HepG2 (cell line): ENCODE measurements at regions not wholly inside any gene's neighbourhood (a gene's known extent, or its start where the extent isn't known, plus 50 kb on each side); places are given as distances from the start of the nearest gene placed in this dataset.

ENCODE experiments used
- ARID5B ChIP-seq: IDR thresholded peaks from 2 replicates; pipeline ENCODE4 v1.4.0; 2020; ENCODE audit warnings: mild to moderate bottlenecking, missing genetic modification reagents
- ATF3 ChIP-seq: sonication (generic); formaldehyde crosslinking; IDR thresholded peaks from 2 replicates; pipeline ENCODE4 v1.4.0; 2020; ENCODE audit warnings: missing genetic modification reagents
- ELF1 ChIP-seq: sonication (generic); formaldehyde crosslinking; IDR thresholded peaks from 2 replicates; pipeline ENCODE4 v1.4.0; 2020; ENCODE audit warnings: missing genetic modification reagents
- HNF1B ChIP-seq: sonication (generic); formaldehyde crosslinking; IDR thresholded peaks from 2 replicates; pipeline ENCODE4 v1.5.1; 2020; ENCODE audit warnings: mild to moderate bottlenecking, moderate library complexity, missing genetic modification reagents
- HNRNPUL1 ChIP-seq: fragments of 200-400 bp; formaldehyde crosslinking; IDR thresholded peaks from 2 replicates; pipeline ENCODE4 v1.6.1; 2017; ENCODE audit warnings: low read depth, mild to moderate bottlenecking, low read length, moderate library complexity
- KLF13 ChIP-seq: sonication (generic); formaldehyde crosslinking; IDR thresholded peaks from 2 replicates; pipeline ENCODE4 v1.4.0; 2020; ENCODE audit warnings: mild to moderate bottlenecking, missing genetic modification reagents
- NR2F6 ChIP-seq, 2 experiments: IDR thresholded peaks; 2 replicates each; pipeline ENCODE4 v1.6.1; 2016; ENCODE audit warnings: antibody characterized with exemption in 1 of 2, mild to moderate bottlenecking in 1 of 2
- PITX1 ChIP-seq: sonication (generic); formaldehyde crosslinking; IDR thresholded peaks from 2 replicates; pipeline ENCODE4 v1.5.1; 2020; ENCODE audit warnings: mild to moderate bottlenecking, missing genetic modification reagents
- SATB2 ChIP-seq: sonication (generic); formaldehyde crosslinking; IDR thresholded peaks from 2 replicates; pipeline ENCODE4 v1.5.0; 2020; ENCODE audit warnings: missing genetic modification reagents
- SP4 ChIP-seq: sonication (generic); formaldehyde crosslinking; IDR thresholded peaks from 2 replicates; pipeline ENCODE4 v1.8.1; 2023; ENCODE audit warnings: mild to moderate bottlenecking, missing genetic modification reagents
- SYNCRIP ChIP-seq: fragments of 200-400 bp; formaldehyde crosslinking; IDR thresholded peaks from 2 replicates; pipeline ENCODE4 v1.6.1; 2018; ENCODE audit warnings: mild to moderate bottlenecking, low read depth, low read length; ENCODE audit not compliant: insufficient read depth
- TFAP4 ChIP-seq: sonication (generic); IDR thresholded peaks from 2 replicates; pipeline ENCODE4 v1.6.1; 2016; ENCODE audit warnings: low read depth, borderline replicate concordance
- TSC22D2 ChIP-seq: sonication (generic); formaldehyde crosslinking; IDR thresholded peaks from 2 replicates; pipeline ENCODE4 v1.5.1; 2020; ENCODE audit warnings: missing genetic modification reagents, mild to moderate bottlenecking, borderline replicate concordance
- ZBTB33 ChIP-seq: sonication (generic); formaldehyde crosslinking; IDR thresholded peaks from 2 replicates; pipeline ENCODE4 v1.4.0; 2020; ENCODE audit warnings: missing genetic modification reagents
- ZBTB49 ChIP-seq: sonication (generic); formaldehyde crosslinking; IDR thresholded peaks from 2 replicates; pipeline ENCODE4 v1.4.0; 2020; ENCODE audit warnings: missing genetic modification reagents, borderline replicate concordance
- ZNF292 ChIP-seq: sonication (generic); formaldehyde crosslinking; IDR thresholded peaks from 2 replicates; pipeline ENCODE4 v1.8.1; 2022; ENCODE audit warnings: mild to moderate bottlenecking, low read depth, missing genetic modification reagents, borderline replicate concordance
- ZNF350 ChIP-seq: sonication (generic); formaldehyde crosslinking; IDR thresholded peaks from 2 replicates; pipeline ENCODE4 v1.4.0; 2020; ENCODE audit warnings: mild to moderate bottlenecking, low read depth, missing genetic modification reagents, borderline replicate concordance
- ZNF605 ChIP-seq: sonication (generic); formaldehyde crosslinking; IDR thresholded peaks from 2 replicates; pipeline ENCODE4 v1.8.0; 2022; ENCODE audit warnings: mild to moderate bottlenecking, missing genetic modification reagents
- ZNF709 ChIP-seq: sonication (generic); formaldehyde crosslinking; IDR thresholded peaks from 2 replicates; pipeline ENCODE4 v1.5.0; 2020; ENCODE audit warnings: mild to moderate bottlenecking, missing genetic modification reagents

GRCh38 chr2:43054367-43054766, 172.0 kb downstream of the ZFP36L2 start (continued):
- peak; percentile 82 for TF ChIP-seq ZBTB33 (CRISPR knock-in tag)
- no peak for TF ChIP-seq SYNCRIP
- TF ChIP-seq ELF1 = no peak
- TF ChIP-seq ARID5B = no peak
- TF ChIP-seq ATF3 = no peak
- no peak for TF ChIP-seq HNRNPUL1
- TF ChIP-seq SP4 (CRISPR knock-in tag) = no peak
- TF ChIP-seq ZNF292 (CRISPR knock-in tag) = peak; percentile 89
- no peak for TF ChIP-seq HNF1B (CRISPR knock-in tag)
- TF ChIP-seq ZNF350 = no peak
- no peak for TF ChIP-seq ZNF605 (CRISPR knock-in tag)
- no peak for TF ChIP-seq TSC22D2 (CRISPR knock-in tag)
- 0 out of 2 replicates have a peak, but pooled peaks have one; percentile 34 for TF ChIP-seq KLF13 (CRISPR knock-in tag)
- TF ChIP-seq PITX1 (CRISPR knock-in tag) = 0 out of 2 replicates have a peak, but pooled peaks have one; percentile 17
- TF ChIP-seq ZBTB49 = no peak
- TF ChIP-seq NR2F6 (IDR thresholded peaks at IDR 0.05) = no peak
- TF ChIP-seq NR2F6 (CRISPR knock-in tag; IDR thresholded peaks at IDR 0.05) = no peak
- TF ChIP-seq SATB2 (CRISPR knock-in tag) = no peak
- TF ChIP-seq TFAP4 = peak; percentile 32; the same call in 1 of the 2 replicates
- no peak for TF ChIP-seq ZNF709 (CRISPR knock-in tag)
